Embryonic facial prominence (tissue), 1 donor: ENCODE measurements at regions not wholly inside any gene's neighbourhood (a gene's known extent, or its start where the extent isn't known, plus 50 kb on each side); places are given as distances from the start of the nearest gene placed in this dataset.
"Not testable (repeated sequence)": the region's sequence is repeated elsewhere in the genome, so short reads cannot be mapped to it uniquely, and the experiment has no call there.

Source experiments
- DNase-seq: peaks from one replicate; pipeline ENCODE4 v3.0.0-alpha.2; 2016; ENCODE audit errors: extremely low spot score

DNA sequence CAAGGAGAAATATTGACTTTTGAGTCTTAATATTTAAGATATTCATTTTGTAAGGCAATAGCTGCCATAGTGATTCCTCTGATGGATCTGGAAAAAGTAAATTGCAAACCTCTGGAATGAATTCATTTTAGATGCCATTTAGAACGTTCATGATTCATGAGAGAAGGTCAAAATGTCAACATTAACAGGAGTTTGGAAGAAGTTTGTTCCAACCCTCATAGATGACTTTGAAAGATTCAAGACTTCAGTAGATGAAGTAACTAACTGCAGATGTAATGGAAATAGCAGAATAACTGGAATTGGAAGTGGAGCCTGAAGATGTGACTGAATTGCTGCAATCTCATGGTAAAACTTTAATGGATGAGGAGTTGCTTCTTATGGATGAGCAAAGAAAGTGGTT lies 100.9 kb upstream of the CCN2 start:
- DNase-seq = no peak

DNA sequence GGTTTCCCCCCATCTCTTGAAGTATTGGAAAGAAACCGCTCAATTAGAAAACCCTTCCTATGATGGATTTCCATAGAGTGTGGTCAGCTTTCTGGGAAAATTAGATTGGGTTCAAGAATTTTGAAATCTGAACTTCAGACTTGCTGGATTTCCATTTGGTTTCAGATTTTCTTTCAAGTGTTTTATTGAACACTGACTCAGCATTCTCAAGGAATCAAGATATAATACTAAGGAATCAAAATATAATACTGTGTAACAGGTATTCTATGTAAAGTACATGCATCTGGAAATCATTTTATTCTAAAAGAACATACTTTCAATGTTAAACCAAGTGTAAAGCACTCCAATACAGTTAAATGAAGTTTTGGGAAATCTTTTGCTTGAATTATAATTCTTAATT lies 94.7 kb upstream of the CCN2 start:
- peak; percentile 70 for DNase-seq

DNA sequence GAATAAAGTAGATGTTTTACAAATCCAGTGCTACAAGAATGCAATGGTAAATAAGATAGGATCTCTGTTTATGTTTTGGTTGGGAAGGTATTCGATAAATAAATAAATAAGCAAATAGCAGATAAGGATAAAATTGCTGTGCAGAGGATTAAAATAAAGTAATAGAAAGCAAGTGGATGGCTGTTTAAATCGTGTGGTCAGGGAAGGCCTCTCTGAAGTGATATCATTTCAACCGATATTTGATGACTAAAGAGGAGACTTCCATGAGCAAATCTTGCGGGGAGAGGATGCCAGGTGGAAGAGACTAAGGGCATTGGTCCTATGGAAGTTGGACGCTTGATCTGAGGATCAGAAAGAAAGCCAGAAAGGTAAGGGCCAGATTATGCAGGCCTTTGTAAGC lies 92.0 kb upstream of the CCN2 start:
- no peak for DNase-seq

DNA sequence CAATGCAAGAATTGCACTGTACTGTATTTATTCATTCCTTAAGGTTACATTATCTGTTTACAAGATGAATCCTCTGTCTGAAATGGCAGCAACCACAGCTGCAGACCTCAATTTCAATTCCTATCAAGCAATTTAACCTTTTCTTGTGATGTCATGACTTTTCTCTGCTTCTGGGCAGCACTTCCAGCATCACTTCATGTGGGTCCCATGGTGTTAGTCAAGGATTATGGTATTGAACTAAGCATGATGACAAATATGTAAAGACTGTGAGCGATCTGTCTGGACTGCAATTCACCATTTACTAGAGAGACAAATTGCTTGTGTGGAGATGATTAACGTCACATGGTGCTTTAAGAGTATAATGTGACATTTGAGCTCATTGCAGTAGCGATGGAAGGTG lies 90.5 kb upstream of the CCN2 start:
- no peak for DNase-seq

DNA sequence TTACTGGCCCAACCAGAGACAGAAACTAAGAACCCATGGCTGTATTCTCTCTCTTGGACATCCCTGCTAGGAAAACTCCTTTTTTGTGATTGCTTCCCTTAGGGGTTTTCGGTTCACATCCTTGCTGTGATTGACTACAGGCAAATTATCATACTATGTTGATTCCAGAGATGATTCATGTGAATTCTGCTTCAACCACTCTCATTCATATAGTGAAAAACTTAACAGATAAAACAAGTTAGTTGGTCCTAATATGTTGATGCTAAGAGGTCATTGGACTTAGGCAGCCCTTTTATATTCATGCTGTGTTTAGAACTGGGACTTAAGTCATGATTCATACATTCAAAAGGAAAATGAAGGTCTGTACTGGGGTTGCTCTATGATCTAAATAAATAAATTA lies 76.9 kb upstream of the CCN2 start:
- DNase-seq = no peak

DNA sequence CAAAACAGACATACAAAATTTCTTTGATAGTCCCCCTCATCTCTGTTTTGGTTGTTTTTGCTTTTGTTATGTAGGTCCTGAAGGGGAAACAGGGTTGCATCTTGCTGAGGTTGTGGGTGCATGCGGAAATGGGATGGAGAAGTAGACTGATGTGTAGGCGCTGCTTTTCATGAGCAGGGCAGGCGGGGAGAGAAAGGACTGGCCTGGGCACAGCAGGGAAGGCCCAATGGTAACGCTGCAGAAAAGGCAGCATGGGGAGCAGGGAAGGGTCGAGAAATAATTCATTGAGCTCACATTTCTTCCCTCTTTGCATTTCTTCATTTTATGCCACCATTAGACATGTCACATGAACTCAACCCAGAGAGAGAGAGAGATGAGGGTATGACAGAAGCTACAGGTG lies 74.3 kb upstream of the CCN2 start:
- DNase-seq = no peak

DNA sequence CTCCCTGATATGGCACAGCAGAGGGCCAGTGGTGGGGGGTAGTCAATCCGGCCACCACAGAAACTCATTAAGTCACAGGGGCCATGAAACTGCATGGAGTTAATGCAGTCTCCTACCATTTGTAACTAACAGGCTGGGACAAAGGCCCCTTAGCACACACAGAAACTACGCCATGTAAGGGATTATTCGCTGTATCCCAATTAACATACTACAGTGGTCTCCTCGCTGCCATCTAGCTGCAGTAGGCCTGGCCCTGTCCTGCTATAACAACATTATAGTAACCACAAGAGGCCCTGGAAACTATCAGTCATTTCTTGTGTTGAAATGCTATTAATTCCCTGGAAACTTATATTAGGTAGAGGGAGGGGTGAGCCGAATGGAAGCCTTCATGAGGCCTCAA lies 72.3 kb upstream of the CCN2 start:
- DNase-seq = no peak

DNA sequence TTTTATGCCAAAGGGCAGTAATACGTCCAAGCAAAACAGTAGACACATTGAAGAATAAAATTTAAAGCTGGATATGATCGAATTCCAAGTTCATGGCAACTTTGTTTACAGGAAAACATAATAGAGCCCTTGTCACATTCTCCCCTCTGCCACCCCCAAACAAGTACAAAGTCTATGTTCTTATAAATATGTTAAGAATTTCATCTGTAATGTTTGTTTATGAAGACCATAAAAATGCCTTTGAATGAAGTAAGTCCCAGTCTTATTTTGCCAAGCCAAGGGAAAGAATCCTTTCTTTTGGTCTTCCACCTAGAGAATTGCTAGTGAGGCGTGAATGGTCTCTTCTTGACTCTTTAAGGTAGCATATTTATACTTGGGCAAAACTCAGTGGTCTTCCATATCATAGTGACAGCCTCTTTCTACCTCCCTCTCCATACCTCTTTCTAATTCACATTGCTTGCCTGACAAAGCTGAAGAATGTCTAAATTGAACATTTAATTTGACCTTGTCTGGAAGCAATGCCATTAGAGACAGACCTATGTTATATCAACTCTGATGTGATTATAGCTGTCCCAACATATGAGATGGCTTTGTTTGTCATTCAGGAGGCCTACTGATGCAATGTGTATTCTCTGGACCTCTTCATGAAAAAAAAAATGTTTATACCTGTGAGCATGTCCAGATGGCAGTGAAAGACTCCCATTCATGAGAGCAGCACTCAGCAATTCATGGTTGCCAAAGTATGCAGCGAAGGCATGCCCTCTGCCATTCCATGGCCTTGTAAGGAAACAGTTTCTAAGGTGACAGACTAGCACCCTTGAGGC lies 70.6 kb upstream of the CCN2 start:
- no peak for DNase-seq

DNA sequence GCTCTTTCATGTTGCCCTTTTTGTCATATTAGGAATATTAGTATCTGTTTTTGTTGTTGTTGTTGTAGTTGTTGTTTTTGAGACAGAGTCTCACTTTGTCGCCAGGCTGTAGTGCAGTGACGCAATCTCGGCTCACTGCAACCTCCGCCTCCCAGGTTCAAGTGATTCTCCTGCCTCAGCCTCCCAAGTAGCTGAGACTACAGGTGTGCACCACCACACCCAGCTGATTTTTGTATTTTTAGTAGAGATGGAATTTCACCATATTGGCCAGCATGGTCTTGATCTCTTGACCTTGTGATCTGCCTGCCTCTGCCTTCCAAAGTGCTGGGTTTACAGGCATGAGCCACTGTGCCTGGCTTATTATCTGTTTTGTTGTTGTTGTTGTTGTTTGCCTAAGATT lies 69.7 kb upstream of the CCN2 start:
- not testable (repeated sequence) for DNase-seq

DNA sequence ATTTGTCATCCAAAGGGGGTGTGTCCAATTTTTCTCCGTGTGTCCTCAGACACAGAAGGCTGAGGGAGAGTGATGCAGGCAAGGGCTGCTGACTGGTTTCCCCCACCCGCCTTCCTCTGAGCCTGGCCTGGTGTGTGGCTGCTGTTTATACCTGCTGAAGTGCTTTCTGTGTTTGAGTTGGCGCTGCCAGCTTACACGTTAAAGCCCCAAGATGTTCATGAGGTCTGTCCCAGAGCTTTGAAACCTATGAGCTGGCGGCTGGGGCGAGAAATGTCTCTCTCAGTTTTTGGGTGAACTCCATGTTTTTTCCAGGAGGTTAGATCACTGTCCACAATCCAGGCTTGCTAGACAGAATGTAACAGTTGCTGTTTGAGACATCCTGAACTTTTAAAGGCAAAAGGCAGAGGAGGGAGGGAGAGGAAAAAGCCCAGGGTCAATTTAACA lies 69.0 kb upstream of the CCN2 start:
- no peak for DNase-seq

DNA sequence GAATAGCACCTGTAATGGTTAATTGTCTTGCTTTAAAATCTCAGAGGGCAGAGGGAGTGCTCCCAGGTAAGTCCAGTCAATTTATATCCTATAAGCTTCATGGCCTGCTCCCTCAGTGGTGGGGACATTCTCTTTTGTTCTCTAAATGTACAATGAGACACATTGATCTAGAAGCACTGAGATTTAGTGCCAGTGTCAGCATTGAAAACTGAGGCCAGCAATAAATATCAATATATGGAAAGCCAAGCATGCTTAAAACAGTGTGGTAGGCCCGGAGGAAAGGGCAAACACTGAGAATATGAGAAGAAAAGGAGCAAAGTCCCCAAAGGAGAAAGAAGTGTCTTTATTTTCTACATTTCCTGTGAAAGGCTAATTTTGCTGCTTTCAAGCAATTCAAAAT lies 68.4 kb upstream of the CCN2 start:
- no peak for DNase-seq

DNA sequence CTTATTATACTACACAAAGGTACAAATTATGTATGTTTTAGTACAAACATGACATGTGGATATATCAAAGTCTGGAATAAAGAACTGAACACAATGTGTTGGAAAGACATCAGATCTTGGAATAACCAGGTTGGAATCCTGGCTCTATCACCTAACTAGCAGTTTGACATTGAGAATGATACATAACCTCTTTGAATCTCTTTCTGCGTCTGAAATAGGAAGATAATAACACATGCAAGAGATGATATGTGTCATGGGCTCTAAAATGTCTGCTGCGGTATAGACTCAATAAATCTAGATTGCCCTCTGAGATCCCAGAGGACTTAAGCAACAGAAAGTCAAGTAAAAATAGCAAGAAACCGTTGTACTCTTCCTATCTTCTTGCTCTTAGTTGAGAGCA lies 66.8 kb upstream of the CCN2 start:
- no peak for DNase-seq

DNA sequence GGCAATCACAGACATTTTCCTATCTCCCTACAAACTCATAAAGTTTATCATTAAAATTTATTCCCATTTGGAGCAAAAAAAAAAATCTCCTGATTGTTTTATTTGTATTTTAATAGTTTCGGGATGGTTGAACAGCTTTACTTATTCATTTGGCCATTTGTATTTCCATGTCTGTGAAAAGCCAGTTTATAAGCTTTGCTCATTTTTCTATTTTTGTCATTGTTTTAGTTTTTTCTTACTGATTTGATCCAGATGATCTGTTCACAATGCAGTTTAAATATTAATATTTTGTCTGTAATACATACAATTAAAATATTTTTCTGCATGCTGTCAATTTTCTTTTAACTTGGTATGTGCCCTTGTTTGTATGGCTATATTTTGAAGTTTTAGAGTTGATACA lies 65.2 kb upstream of the CCN2 start:
- no peak for DNase-seq

DNA sequence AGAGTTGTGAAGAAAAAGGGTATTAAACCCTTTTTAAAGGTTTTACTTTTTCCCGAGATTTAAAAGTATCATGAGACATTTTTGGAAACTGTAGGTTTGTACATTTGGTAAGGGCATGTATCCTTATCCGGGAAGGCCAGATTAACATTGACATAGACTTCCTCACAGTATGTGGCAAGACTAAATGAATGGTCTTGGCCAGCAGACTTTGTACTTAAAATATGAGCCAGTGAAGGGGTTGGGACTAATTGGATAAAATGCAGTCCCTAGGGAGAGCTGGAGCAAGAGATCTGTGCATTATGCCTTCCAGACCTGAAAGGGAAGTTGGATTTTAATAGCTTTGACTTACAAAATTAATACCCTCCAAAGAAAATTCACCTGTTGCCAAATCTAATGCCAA lies 60.4 kb upstream of the CCN2 start:
- DNase-seq = no peak

DNA sequence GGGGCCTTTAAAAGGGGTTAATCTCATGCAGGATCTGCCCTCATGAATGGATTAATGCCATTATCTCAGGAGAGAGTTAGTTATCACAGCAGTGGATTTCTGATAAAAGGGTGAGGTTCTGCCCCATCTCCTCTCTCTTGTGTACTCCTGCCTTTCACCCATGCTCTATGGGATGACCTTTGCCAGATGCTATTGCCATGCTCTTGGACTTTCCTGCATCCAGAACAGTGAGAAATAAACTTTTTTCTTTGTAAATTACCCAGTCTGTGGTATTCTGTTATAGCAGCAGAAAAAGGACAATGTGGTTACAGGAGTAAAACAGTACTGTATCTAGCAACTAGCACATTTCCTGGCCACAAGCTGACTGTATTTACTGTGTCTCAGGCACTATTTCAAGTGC lies 58.0 kb upstream of the CCN2 start:
- no peak for DNase-seq

DNA sequence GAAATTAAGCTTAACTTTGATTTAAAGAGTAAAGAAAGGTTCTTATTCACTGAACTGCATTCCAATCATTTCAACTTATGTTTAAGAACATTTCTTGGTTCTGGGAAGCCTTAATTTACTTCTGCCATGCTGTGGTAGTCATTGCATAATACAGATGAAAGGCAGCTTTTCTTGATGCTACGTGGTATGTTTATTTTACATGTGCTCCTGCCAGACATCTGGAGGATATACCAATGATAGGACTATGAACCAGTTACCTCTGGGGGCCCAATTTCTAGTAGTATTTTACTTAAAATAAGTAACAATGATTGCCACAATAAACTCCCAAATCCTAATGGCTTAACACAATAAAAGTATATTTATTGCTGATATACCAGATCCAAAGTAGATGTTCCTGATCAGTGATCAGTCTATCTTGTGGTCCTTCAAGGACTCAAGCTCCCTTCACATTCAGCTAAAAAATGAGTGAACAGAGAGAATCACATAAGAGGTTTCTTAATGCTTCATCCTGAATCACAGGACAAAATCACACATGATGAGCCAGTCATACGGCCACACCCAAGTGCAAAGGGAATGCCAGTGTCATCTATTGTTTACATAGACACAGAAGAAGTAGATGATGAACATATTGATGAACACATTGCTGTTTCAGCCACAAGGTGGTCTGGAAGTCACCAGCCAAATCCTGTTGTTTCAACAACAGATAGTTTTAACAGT lies 56.5 kb upstream of the CCN2 start:
- DNase-seq = no peak

DNA sequence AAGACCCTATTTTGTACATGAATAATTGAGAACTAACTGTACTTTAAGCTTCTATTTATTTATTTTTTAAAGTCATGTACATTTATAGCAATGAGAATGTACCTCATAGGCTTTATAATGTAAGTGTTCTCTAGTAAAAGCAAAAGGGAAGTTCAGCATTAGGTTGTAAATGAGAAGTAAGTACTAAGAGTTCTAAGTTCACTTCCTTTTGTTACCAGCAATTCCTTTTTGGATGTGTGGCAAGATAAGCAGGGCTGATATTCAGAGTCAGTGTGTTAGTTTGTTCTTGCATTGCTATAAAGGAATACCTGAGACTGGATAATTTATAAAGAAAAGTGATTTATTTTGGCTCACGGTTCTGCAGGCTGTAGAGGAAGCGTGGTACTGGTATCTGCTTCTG lies 54.0 kb upstream of the CCN2 start:
- no peak for DNase-seq

DNA sequence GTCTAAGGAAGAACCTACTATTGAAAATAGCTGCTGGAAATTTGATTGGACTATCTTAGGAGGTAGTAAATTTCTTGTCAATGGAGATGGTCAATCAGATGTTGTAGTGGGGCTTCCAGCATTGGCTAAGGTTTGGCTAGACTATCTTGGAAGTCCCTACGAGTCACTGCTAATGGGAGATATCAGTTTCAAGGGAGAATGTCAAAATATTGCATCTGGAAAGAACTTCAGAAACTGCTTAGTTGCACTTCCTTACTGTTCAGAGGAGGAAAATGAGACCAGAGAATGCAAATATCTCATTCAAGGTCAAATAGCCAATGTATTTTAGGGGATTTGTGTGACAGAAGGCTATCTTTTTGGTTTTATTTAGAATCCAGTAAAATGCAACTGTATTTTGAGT lies 53.5 kb upstream of the CCN2 start:
- no peak for DNase-seq

DNA sequence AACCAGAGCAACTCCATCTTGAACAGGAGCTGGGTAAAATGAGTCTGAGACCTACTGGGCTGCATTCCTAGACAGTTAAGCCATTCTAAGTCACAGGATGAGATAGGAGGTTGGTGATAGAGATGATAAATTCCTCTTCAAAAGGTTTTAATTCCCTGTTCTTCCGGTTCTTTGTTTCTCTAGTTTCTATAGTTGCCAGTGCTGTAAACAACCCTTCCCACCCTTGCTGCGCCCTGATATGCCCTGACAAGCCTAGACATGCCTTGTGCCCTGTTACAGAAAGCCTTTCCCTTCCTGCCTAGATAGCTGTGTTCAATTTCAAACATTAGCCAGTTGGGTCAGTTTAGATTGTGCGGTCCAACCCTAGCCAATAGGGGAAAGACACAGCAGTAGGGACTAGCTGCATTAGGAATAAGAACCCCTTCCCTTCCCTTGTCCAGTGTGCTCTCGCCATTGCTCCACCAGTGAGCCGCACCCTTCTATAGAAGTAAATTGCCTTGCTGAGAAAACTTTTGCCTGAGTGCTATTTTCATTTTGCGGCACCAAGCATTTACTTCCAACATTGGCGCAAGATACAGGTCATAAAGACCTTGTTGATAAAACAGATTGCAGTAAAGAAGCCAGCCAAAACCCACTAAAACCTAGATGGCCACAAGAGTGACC lies 52.5 kb upstream of the CCN2 start:
- no peak for DNase-seq
